Endothelial cell of hepatic sinusoid (primary cell): ENCODE measurements at regions not wholly inside any gene's neighbourhood (a gene's known extent, or its start where the extent isn't known, plus 50 kb on each side); places are given as distances from the start of the nearest gene placed in this dataset.

ENCODE experiments used
- in situ Hi-C: cut with HindIII; loops from 2 replicates; pipeline ENCODE4 v1.10.0; 2017; ENCODE audit warnings: low sequenced_read_pairs

DNA sequence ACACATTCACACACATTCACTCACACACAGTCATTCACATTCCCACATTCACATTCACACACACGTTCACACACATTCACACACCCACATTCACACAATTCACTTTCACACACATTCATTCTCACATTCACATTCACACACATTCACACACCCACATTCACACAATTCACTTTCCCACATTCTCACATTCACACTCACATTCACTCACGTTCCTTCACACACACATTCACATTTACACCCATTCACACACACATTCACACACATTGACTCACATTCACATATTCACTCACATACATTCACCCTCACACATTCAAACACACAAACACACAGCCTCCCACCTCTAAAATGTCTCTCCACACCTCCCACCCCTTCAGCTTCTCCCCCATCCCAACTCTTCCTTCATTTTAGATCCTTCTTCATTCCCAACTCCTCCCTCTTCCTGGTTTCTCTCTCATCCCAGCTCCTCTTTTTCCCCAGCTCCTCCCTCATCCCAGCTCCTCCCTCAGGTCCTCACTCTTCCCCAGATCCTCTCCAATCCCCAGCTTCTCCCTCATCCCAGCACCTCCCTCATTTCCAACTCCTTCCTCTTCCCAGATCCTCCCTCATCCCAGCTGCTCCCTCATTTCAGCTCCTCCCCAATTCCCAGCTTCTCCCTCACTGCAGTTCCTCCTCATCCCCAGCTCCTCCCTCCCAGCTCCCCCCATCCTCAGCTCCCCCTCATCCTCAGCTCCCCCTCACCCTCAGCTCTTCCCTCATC is 111.0 kb downstream of the FAM53A start:
- in situ Hi-C loops: loop anchor here (25.0 kb wide), 1 partner anchor 161 kb away; the partner anchor contains the start of gene NKX1-1

DNA sequence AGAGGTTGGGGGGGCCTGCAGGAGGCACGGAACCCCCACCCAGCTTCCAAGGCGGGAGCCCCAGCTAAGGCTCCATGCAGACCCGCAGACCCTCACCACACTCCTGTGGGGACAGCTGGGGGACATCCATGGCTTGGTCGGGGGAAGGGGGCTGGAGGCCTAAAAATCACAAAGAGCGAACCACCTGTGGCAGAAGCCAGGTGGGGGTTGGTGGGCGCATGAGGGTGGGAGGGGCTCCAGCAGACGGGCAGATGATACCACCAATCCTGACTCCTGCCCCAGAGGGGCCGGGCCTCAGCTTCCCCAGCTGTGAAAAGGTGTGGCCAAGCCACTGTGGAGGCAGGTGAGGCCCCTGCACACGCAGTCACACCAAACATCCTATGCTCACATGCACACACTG is 111.6 kb downstream of the FAM53A start:
- in situ Hi-C loops: loop anchor here (25.0 kb wide), 1 partner anchor 160 kb away; the partner anchor contains the start of gene NKX1-1

DNA sequence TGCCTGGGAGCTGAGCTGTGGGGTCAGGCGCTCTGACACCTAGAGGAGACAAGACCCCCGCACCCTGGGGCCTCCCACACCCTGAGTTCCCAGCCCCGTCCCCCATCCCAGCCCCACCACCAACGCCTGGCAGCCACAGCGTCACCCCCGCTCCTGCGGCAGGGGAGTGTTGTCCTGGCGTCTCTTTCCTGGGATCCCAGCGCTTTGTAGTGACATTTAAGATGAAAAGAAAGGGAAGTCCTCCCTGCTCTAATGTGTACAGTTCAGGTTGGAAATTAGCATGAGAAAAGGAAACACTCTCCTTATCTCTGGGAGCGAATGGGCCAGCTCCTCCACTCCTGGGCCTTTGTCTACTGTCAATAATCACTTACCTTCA is 112.1 kb downstream of the FAM53A start:
- in situ Hi-C loops: loop anchor here (25.0 kb wide), 1 partner anchor 160 kb away; the partner anchor contains the start of gene NKX1-1

DNA sequence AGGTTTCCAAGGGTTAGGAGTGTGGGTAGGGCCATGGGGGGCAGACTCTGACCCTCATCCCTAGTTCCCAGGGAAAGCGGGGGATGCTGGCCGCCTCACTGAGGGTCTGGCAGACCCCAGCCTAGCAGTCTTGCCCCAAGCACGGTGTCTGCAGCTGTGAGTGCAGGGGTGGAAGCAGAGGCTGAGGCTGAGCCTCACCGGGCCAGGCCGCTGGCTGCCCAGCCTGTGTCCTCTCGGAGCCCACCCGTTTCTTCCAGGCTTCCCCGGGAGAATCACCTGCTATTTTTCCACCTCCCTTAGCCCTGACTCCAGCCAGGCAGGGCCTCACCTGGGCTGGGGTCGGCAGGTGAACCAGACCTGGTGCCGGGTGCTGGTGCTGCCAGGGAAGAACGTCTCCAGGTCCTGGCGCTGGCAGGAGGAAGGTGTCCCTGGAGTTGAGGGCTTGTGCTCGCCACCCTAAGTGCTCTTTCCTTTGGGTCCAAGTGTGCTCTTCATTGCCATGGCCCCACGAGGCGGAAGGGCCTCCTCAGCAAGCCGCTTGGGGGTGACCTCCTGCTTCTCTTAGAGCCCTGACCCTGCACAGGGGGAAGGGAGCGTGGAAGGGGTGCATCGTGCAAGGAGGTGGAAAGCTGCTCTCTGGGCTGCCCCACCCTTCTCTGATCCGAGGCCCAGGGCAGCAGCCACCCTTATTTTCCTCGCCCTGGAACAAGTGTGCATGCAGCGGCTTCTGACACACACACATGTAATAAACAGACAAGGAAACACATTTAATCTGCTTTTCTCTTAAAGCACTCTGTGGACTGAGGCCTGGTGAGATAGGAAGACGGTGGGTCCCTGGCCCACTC is 112.7 kb downstream of the FAM53A start:
- in situ Hi-C loops: loop anchor here (25.0 kb wide), 1 partner anchor 159 kb away; the partner anchor contains the start of gene NKX1-1

DNA sequence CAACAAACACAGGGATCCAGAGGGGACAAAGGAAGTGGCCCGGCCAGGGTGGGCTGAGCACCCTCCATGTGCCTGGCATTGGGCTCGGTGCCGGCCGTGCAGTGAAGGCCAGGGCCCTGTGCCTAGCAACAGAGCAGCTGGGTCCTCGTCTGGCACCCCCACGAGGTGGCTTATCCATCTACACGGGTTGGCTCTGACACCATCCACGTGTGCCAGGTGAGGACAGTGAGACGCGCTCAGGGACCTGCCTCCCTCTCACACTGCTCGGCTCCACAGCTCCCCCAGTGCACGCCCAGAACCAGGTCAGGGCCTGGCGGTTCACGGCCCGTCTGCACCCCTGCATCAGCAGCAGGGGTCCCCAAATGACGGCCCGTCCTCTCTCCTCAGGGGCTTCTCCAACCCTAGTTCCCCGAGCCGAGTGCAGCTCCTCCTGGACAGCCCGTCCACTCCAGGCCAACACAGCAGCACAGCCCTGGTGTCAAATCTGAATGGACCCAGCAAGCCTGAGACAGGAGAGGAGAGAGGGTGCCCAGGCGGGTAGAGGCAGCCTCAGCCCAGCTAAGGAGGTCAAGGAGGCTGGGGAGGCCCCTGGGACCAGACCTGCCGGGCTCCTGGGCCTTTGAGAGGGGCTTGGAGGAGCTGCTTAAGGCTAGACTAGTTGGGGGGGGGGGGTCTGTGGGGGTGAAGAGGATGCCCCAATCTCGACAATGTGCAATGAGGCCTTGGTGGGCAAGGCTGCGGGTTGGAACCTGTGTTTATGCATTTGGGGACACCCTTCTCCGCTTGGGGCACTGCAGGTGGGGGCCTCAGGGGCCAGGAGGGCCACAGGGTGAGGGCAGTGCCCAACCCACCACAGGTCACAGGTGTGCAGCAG is 113.6 kb downstream of the FAM53A start:
- in situ Hi-C loops: loop anchor here (25.0 kb wide), 1 partner anchor 158 kb away; the partner anchor contains the start of gene NKX1-1

DNA sequence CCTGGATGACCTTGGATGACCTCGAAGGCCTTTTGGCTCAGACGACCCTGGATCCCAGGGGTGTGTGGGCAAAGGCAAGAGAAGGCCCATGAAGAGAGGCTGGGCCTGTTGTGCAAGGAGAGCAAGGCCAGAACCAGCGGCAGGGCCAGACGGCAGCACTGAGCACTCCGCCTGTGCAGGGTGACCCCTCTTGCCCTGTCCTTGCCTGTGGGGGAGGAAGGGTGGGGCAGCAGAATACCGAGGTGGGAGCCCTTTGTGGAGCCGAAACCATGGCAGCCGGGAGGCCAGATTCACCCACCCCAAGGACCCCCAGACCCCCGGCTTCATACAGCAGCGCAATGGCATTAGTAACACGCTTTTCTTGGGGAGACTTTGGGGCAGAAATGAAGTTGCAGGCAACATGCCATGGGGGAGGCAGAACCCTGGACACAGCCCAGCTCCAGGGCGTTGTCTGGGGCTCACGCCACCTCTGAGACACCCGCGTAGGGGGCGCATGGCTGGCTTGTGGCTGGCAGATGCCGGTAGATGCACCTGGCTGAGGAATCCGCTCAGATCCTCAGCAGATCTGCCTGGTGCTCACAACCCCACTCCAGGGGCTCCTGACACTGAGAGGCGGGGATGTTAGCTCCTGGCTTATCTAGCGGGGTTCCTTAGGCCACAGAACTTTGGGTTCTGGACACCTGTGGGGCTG is 114.5 kb downstream of the FAM53A start:
- in situ Hi-C loops: loop anchor here (25.0 kb wide), 1 partner anchor 157 kb away; the partner anchor contains the start of gene NKX1-1

DNA sequence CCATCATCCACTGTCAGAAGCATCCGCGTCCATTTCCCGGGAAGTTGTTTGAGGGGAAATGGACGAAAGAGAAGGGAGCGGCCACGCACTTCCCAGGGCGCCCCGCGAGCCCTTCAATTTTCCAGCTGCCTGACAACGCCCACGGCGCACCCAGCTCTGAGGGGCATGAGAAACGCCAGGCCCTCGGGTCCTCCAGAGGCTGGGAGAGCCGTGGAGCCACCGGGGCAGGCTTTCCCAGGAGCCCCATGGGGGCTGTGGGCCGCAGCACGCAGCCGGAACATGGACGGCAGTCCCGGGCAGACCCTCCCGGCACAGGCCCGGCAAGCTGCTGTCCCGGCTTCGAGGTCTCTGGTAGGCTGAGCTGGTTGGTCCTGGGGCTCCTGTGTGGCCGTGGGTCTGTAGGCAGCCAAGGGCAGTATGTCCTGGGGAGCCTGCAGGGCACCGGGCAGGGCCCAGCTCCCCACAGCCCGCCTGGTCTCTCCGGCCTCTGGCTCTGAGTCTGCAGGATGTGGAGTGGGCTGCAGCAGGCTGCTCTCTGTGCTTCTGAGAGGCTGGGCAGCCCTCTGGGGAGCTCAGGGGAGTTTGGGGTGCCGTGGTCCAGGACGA is 115.2 kb downstream of the FAM53A start:
- in situ Hi-C loops: loop anchor here (25.0 kb wide), 1 partner anchor 157 kb away; the partner anchor contains the start of gene NKX1-1

DNA sequence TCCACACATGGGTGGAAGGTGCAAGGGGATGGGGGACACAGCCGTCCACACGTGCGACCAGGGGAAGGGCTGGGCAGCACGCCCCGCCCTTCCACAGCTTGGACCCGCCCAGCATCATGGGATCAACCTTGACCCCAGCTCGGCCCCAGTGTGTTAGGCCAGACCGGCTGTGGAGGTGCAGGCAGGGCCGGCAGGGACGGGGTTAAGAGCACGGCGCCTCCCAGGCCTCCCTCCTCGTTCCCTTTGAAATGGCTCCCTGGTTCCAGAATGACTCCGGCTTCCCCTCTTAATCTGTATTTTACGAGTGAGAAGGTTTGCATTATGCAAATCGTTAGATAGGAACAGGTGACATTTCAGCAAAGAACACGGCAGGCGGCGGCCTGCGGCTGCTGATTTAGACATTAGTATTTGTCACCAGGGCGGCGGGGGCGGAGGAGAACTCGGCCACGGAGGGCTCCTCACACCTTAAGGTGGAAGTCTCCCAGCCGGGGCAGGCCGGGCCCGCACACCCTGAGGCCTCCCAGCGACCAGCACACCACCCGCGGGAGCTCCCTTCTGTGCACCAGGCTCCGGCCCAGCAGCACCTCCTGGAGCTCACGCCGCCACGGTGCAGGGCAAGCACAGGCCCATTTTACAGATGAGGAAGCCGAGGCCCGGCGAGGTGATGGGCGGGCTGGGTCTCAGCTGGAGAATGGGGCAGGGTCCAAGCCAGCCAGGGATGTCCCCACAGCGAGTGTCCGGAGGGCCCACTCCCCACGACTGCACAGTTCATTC is 116.1 kb downstream of the FAM53A start:
- in situ Hi-C loops: loop anchor here (25.0 kb wide), 1 partner anchor 156 kb away; the partner anchor contains the start of gene NKX1-1

DNA sequence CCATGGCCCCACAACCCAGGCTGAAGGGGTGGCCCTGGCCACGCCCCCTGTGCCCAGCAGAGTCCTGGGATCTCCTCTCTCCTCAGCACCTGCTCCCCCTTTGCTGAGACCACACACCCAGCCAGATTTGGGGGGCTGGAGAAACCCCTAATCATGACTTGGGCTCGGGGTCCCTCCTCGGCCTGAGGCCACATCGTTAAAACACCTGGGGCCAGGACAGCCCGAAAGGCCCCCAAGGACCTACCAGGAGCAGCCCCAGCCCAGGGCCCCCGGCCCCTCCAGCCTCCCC is 116.7 kb downstream of the FAM53A start:
- in situ Hi-C loops: loop anchor here (25.0 kb wide), 1 partner anchor 155 kb away; the partner anchor contains the start of gene NKX1-1

DNA sequence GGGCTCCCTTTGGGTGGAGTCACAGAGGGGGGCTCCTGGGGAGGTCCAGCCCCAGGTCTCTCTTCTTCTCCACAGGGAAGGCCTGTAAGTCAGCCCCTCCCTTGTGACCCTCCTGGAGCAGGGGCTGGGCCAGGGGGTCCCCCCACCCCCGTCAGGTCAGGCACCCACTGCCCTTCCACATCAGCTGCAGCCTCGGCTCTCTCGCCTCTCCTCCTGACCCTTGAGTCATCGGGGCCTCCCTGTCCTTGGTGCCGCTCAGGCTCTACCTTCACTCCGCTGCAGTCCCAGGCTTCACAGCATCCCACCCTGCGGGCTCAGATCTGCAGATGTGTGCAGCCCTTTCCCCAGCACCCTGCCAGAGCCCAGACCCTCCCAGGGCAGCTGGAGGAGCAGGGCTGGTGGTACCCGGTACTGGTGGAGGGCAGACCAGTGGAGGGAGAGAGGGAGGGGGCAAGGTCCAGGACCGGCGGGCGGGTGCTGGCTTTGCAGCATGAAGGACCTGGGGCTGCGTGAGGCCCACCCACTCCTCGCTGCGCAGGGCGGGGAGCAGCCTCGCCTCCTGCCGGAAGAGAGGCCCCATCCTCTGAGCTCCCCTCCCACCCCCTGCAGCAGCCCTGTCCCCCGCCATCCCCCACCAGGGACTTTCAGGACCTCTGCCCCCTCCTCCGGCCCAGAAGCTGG is 117.1 kb downstream of the FAM53A start:
- in situ Hi-C loops: loop anchor here (25.0 kb wide), 1 partner anchor 155 kb away; the partner anchor contains the start of gene NKX1-1

DNA sequence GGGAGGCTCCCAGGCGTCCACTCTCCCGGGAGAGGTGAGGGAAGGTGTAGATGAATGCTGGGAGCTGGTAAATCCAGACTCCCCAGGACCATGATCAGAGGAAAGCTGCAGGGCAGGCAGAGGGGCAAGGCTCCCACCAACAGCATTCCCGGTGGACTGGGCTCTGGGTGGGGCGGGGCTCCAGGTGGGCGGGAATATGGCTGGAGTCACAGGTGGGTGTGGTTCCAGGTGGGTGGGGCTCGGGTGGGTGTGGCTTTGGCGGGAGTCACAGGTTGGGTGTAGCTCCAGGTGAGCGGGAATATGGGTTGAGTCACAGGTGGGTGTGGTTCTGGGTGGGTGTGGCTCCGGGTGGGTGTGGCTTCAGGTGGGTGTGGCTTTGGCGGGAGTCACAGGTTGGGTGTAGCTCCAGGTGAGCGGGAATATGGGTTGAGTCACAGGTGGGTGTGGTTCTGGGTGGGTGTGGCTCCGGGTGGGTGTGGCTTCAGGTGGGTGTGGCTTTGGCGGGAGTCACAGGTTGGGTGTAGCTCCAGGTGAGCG is 117.7 kb downstream of the FAM53A start:
- in situ Hi-C loops: loop anchor here (25.0 kb wide), 1 partner anchor 154 kb away; the partner anchor contains the start of gene NKX1-1

DNA sequence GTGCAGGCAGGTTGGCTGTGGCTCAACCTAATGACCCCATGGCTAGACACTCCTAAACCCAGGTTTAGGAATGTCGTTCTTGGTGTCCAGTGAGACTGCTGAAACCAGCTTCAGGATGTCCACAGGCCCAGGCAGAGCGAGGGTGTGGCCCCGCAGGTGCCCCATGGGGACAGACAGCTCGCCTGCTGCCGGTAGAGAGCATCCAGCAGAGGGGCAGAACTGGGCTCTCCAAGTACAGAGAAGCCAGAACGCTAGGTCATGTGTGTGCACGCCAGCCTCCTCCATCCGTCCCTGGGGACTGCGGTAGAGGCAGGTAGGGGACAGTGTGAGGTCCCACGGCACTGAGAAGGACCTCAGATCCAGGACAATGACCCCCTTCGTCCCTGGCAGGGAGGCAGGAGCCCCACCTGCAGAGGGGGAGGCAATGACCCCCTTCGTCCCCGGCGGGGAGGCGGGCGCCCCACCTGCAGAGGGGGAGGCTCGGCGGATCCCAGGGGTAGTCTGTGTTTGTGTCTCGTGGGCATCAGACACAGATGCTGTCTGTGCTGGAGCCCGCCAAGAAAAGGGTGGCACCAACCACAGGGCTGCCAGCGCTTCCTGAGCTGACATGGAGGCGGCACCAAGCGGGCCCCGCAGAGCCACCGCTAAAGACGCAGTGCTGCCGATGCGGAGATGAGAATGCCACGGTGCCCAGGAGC is 118.4 kb downstream of the FAM53A start:
- in situ Hi-C loops: loop anchor here (25.0 kb wide), 1 partner anchor 153 kb away; the partner anchor contains the start of gene NKX1-1

DNA sequence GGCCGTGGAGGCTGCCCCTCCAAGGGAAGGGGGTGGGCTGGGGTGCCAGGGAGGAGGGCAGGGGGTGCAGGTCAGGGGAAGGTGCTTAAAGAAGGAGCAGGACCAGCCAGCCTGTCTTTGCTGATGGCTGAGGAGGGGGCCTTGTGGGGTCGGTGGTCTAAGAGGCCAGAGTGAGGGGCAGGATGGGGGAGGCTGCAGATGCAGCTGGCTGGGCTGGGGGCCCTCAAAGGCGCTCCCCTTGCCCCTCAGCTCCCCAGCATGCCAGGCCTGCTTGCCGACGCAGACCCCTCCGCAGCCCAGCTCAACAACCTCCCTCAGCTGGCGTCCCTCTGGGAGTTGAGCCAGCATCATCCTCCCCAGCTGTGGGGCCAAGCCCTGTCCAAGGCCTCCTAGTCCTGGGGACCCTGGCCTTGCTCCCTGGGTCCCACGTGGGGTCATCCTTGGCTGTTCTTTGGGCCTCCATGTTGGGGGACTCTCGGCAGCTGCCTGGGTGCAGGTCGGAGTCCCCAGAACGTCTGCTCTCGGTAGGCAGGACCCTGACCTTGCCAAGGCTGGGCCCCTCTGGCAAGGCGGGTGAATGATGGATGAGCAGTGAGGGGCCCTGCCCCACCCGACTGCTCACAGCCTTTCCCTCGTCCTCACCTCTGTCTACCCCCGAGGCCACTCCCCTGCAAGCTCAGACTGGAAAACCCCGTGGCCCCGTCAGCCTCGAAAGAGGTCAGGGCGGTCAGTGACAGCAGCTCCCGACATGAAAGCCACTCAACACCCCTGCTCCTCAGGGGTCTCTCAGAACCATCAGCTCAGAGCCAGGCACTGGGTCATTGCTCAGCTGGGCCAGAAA is 119.4 kb downstream of the FAM53A start:
- in situ Hi-C loops: loop anchor here (25.0 kb wide), 1 partner anchor 152 kb away; the partner anchor contains the start of gene NKX1-1

DNA sequence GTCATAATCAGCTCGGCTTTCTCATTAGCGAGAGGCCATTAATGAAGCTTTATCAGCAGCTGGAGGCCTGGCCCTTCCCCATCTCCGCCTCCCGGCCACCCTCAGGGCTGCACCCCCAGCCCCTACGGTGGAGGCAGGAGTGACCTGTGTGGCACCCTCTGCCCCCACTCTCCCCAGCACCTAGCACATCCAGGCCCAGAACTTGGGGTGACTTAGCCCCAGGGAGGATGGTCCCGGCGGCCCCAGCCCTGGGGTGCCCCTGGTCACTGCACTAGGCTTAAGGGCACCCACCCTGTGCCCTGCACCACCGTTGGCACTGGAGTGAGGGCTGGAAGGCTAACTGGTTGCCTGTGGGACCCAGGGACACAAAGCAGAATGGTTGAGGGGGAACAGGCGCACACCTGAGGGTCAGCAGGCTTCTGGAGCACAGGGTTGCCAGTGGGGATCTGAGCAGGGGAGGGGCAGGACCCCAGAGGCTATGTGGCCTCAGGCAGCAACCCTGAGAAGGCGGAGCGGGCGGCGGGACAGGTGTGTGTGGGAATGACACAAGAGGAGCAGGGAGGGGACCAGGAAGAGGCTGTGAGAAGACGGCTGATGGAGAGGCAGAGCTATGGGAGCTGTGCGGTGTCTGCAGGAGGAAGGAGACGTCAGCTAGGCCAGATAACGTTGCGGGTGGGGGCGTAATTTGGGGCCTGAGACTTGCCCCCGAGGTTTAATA is 120.2 kb downstream of the FAM53A start:
- in situ Hi-C loops: loop anchor here (25.0 kb wide), 1 partner anchor 152 kb away; the partner anchor contains the start of gene NKX1-1

DNA sequence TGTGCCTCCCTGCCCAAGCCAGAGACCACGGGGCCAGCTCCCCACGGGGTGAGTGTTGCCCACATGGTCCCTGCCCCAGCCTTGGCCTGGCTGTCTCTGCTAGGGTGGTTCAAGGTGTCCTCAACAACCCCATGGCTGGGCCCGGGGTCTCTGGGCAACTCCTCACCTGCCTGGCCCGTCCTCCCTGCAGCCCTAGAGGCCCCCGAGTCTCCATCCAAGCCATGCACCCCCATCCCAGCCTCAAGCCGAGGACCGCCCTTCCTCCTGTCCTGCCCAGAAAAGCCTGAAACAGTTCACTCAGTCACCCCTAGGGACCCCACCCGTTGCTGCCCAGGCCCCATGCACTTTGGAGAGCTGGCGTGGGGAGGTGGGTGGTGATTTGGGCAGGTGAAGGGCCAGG is 120.9 kb downstream of the FAM53A start:
- in situ Hi-C loops: loop anchor here (25.0 kb wide), 1 partner anchor 151 kb away; the partner anchor contains the start of gene NKX1-1
